ENCODE measurements at regions not wholly inside any gene's neighbourhood (a gene's known extent, or its start where the extent isn't known, plus 50 kb on each side); places are given as distances from the start of the nearest gene placed in this dataset.
"Not testable (repeated sequence)": the region's sequence is repeated elsewhere in the genome, so short reads cannot be mapped to it uniquely, and the experiment has no call there.

- DNase-seq = no peak
Measured at GRCh38 chr14:105943973-105944602, 417.7 kb downstream of the TMEM121 start.

GRCh38 chr14:105944632-105945610 lies 418.5 kb downstream of the TMEM121 start:
- peak; percentile 68 for DNase-seq

- no peak for DNase-seq
Measured at GRCh38 chr14:105945896-105946295, 419.5 kb downstream of the TMEM121 start.

GRCh38 chr14:105947599-105947998 lies 421.2 kb downstream of the TMEM121 start:
- DNase-seq = no peak

GRCh38 chr14:105948955-105949354 lies 422.6 kb downstream of the TMEM121 start:
- not testable (repeated sequence) for DNase-seq

GRCh38 chr14:105950364-105950892 lies 424.0 kb downstream of the TMEM121 start:
- DNase-seq = not testable (repeated sequence)

- no peak for DNase-seq
Measured at GRCh38 chr14:105951399-105951798, 425.0 kb downstream of the TMEM121 start.

- no peak for DNase-seq
Measured at GRCh38 chr14:105952222-105952621, 425.8 kb downstream of the TMEM121 start.

- no peak for DNase-seq
Measured at GRCh38 chr14:105952826-105953225, 426.4 kb downstream of the TMEM121 start.

- DNase-seq = not testable (repeated sequence)
Measured at GRCh38 chr14:105961625-105962024, 435.2 kb downstream of the TMEM121 start.

GRCh38 chr14:105962532-105962931 lies 436.1 kb downstream of the TMEM121 start:
- DNase-seq = no peak

- no peak for DNase-seq
Measured at GRCh38 chr14:105968291-105968690, 441.9 kb downstream of the TMEM121 start.

- not testable (repeated sequence) for DNase-seq
Measured at GRCh38 chr14:105969026-105969425, 442.6 kb downstream of the TMEM121 start.

GRCh38 chr14:105970821-105971220 lies 444.4 kb downstream of the TMEM121 start:
- not testable (repeated sequence) for DNase-seq

GRCh38 chr14:105971593-105972500 lies 445.5 kb downstream of the TMEM121 start:
- DNase-seq = no peak

GRCh38 chr14:105974902-105975301 lies 448.5 kb downstream of the TMEM121 start:
- no peak for DNase-seq

- no peak for DNase-seq
Measured at GRCh38 chr14:105978618-105979295, 452.4 kb downstream of the TMEM121 start.

- DNase-seq = peak; percentile 87
Measured at GRCh38 chr14:105979446-105979845, 453.1 kb downstream of the TMEM121 start.

GRCh38 chr14:105980224-105980623 lies 453.8 kb downstream of the TMEM121 start:
- DNase-seq = peak; percentile 84

- peak; percentile 62 for DNase-seq
Measured at GRCh38 chr14:105981517-105982302, 455.3 kb downstream of the TMEM121 start.

- no peak for DNase-seq
Measured at GRCh38 chr14:105982664-105983063, 456.3 kb downstream of the TMEM121 start.

Data from NCI-H2171 (cell line).